Vagina (tissue), 2 donors: ENCODE measurements at regions not wholly inside any gene's neighbourhood (a gene's known extent, or its start where the extent isn't known, plus 50 kb on each side); places are given as distances from the start of the nearest gene placed in this dataset.

Experiments
- DNase-seq, 2 donors: peaks; one replicate each; pipeline ENCODE4 v3.0.0-alpha.2; 2017; ENCODE audit errors: extremely low spot score in 2 of 2
- H3K27ac ChIP-seq: fragments of 200-600 bp; sonication (generic); one replicate; pipeline ENCODE4 v1.5.1; 2019
- H3K27me3 ChIP-seq: fragments of 200-600 bp; sonication (generic); one replicate; pipeline ENCODE4 v1.5.1; 2019
- H3K36me3 ChIP-seq, 2 donors: fragments of 200-600 bp; sonication (generic); one replicate each; pipeline ENCODE4 v1.5.1; 2017 to 2019
- H3K4me1 ChIP-seq: fragments of 200-600 bp; sonication (generic); one replicate; pipeline ENCODE4 v1.5.1; 2019
- H3K4me3 ChIP-seq, 2 donors: fragments of 200-600 bp; sonication (generic); 1 replicate in 1 of 2; 2 replicates in 1 of 2; pipeline ENCODE4 v1.5.1; 2016 to 2019
- H3K9me3 ChIP-seq: fragments of 200-600 bp; sonication (generic); one replicate; pipeline ENCODE4 v1.5.1; 2019
- POLR2A ChIP-seq, 2 donors: fragments of 450-650 bp; IDR thresholded peaks; one replicate each; pipeline ENCODE4 v1.6.1; 2017; ENCODE audit warnings: antibody characterized with exemption in 2 of 2, mild to moderate bottlenecking in 2 of 2, moderate library complexity in 2 of 2
- POLR2AphosphoS5 ChIP-seq, 2 donors: sonication (generic); formaldehyde crosslinking; IDR thresholded peaks; one replicate each; pipeline ENCODE4 v1.9.0; 2017; ENCODE audit warnings: antibody characterized with exemption in 2 of 2, mild to moderate bottlenecking in 2 of 2, low read depth in 1 of 2; ENCODE audit not compliant: insufficient read depth in 1 of 2
- intact Hi-C: fragments of 100-400 bp; cut with DNase I; formaldehyde crosslinking; loops from one replicate; pipeline ENCODE4 v1.15.1; 2023
- TF ChIP-seq, protein P1 (sequence below), 3 experiments: fragments of 450-650 bp in 2 of 3; fragments of 200-600 bp in 1 of 3; sonication (generic) in 1 of 3; IDR thresholded peaks; one replicate each; pipeline ENCODE4 v1.5.1; 2017 to 2019; ENCODE audit warnings: antibody characterized with exemption in 3 of 3, mild to moderate bottlenecking in 2 of 3, moderate library complexity in 2 of 3

DNA sequence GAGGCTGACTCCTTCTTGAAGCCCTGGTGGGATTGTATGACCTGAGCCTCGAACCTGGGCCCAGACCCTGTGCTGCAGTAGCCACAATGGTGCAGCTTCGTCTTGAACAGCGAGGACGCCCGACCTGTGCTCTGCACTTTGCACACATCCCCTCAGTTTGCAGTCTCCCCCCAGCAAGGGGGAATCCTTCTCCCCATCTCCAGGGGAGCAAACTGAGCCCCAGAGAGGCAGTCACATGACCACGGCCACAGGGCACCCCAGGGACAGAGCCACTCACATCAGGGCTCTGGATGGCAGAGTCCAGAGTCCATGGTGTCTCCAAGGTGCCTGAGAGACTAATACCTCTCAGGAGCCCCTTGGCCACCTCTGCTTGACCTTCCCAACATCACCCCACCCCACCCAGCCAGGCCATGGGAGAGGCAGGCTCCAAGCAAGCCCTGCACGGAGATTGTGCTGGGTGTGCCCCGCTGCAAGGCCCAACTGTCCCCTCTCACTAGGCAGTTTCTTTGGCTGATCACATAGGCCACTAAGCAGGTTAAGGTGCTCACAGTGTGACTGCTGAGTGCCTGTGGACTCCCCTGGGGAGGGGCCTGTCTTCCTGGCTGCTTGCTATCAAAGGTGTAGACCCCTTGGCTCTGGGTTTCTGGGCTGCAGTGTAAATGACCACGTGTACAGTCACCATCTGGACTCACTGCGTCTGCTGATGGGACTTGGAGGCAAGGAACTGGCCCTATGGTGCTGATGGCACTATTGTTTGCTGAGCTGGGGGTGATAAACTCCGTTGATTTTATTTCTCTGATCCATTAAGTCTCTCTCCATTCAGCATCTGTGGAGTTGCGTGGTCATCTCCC lies 398.1 kb downstream of the MATN1 start:
- intact Hi-C loops = no loop called here
- no peaks in the 10 kb centered on the region for H3K36me3 ChIP-seq
- H3K27ac ChIP-seq = no peak overlapping the region
- no peak overlapping the region for H3K4me3 ChIP-seq
- TF ChIP-seq, protein P1, sequence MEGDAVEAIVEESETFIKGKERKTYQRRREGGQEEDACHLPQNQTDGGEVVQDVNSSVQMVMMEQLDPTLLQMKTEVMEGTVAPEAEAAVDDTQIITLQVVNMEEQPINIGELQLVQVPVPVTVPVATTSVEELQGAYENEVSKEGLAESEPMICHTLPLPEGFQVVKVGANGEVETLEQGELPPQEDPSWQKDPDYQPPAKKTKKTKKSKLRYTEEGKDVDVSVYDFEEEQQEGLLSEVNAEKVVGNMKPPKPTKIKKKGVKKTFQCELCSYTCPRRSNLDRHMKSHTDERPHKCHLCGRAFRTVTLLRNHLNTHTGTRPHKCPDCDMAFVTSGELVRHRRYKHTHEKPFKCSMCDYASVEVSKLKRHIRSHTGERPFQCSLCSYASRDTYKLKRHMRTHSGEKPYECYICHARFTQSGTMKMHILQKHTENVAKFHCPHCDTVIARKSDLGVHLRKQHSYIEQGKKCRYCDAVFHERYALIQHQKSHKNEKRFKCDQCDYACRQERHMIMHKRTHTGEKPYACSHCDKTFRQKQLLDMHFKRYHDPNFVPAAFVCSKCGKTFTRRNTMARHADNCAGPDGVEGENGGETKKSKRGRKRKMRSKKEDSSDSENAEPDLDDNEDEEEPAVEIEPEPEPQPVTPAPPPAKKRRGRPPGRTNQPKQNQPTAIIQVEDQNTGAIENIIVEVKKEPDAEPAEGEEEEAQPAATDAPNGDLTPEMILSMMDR (IDR thresholded peaks at IDR 0.05) = no peak
- TF ChIP-seq POLR2AphosphoS5 (IDR thresholded peaks at IDR 0.05; ENCODE audit: insufficient read depth in 1 of 2, low read depth in 1 of 2) = no peak
- no peak for TF ChIP-seq POLR2A (IDR thresholded peaks at IDR 0.05)
- peaks cover 6% of the 10 kb centered on the region for H3K4me1 ChIP-seq
- no peak for DNase-seq
- no peaks in the 10 kb centered on the region for H3K9me3 ChIP-seq
- H3K27me3 ChIP-seq = no peaks in the 10 kb centered on the region

DNA sequence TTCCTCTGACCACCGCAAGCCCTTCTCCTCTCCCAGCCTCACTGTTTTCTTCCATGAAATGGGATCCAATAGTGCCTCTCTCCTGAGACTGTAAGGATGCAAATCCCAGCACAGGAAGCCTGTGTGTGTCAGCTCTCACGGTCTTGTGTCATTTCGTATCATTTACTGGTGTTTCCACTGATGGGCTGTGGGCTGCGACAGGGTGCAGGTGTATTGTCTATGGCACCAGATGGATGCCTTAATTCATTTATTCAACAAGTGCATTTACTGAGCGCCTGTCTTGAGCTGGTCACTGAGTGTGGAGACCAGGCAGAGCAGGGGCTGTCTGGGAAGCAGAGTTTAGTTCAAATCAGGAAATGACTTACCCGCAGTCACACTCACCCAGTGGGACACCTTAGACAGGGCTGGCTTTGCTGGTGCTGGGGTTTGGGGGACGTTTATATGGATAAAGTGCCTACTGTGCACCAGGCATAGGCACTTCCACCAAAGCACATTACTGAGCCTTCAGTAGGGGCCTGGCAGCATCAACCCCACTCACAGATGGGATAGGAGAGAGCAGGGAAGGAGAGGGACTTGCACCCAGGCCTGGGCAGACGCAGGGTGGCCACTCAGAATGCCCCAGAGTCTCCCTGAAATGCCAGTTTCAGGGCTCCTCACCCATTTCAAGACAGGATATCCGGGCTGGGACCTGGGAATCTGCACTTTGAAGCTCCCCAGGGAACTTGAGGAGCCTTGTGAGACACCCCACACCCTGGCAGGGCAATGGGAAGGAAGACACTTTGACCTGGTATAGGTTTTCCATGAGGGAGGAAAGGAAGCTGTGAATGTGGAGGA lies 398.9 kb downstream of the MATN1 start:
- no peaks in the 10 kb centered on the region for H3K27me3 ChIP-seq
- TF ChIP-seq, protein P1 (IDR thresholded peaks at IDR 0.05) = no peak
- TF ChIP-seq POLR2A (IDR thresholded peaks at IDR 0.05) (no peak), POLR2AphosphoS5 (IDR thresholded peaks at IDR 0.05; ENCODE audit: insufficient read depth in 1 of 2, low read depth in 1 of 2) (no peak)
- peaks cover 8% of the 10 kb centered on the region for H3K4me1 ChIP-seq
- H3K27ac ChIP-seq = no peak overlapping the region
- DNase-seq = peak in 1 of 2 donors; percentile 87
- intact Hi-C loops = no loop called here
- H3K9me3 ChIP-seq = no peaks in the 10 kb centered on the region
- no peaks in the 10 kb centered on the region for H3K36me3 ChIP-seq
- no peak overlapping the region for H3K4me3 ChIP-seq

DNA sequence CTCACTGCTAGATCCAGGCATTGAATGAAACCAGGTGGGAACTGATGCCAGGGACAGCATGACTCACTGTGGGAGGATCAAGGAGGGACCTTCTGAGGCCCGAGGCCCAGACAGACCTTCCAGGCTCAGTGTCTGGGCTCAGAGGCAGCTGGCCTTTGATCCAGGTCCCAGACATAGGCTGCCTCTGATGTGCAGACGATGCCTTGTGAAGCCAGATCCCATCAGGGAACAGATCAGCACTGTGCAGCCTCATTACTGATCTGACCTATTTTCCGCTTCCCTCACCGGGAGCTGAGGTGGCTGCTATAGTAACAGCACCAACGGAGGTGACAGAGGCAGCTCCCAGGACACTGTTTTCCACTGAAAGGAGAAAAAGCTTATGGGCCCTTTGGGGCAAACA lies 399.5 kb downstream of the MATN1 start:
- Histone ChIP-seq H3K36me3 (no peaks in the 10 kb centered on the region), H3K4me1 (peaks cover 8% of the 10 kb centered on the region), H3K9me3 (no peaks in the 10 kb centered on the region), H3K4me3 (no peak overlapping the region), H3K27ac (no peak overlapping the region), H3K27me3 (no peaks in the 10 kb centered on the region)
- intact Hi-C loops = no loop called here
- DNase-seq = no peak
- TF ChIP-seq, protein P1 (IDR thresholded peaks at IDR 0.05) = no peak
- TF ChIP-seq POLR2AphosphoS5 (IDR thresholded peaks at IDR 0.05; ENCODE audit: insufficient read depth in 1 of 2, low read depth in 1 of 2) (no peak), POLR2A (IDR thresholded peaks at IDR 0.05) (no peak)

DNA sequence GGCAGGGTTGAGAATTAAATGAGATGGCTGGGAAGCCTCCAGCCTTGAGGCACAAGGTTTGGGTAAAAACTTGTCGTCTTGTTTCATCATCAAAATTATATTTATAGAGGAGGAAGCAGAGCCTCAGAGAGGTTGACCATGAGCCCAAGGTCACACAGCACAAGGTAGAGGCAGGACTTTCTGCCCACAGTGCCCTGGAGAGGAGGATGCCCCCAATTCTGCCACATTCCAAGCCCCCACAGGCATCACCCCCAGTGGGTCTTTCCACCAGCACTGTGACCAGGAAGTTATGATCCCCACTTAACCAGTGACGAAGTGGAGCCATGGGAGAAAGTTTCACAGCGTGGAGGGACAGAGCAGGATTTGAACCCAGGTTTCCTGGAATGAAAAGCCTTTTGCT lies 400.0 kb downstream of the MATN1 start:
- Histone ChIP-seq H3K27me3 (no peaks in the 10 kb centered on the region), H3K36me3 (no peaks in the 10 kb centered on the region), H3K9me3 (no peaks in the 10 kb centered on the region), H3K4me3 (no peak overlapping the region), H3K4me1 (peaks cover 8% of the 10 kb centered on the region), H3K27ac (no peak overlapping the region)
- TF ChIP-seq POLR2A (IDR thresholded peaks at IDR 0.05) = no peak
- TF ChIP-seq, protein P1 (IDR thresholded peaks at IDR 0.05) = no peak
- TF ChIP-seq POLR2AphosphoS5 (IDR thresholded peaks at IDR 0.05; ENCODE audit: insufficient read depth in 1 of 2, low read depth in 1 of 2) = no peak
- DNase-seq = no peak
- intact Hi-C loops = no loop called here
